Stimulated activated CD4-positive, alpha-beta T cell treated with anti-CD3 and anti-CD28 coated beads, TNF-alpha, amount 100 ng/mL, for 48 hours (primary cell): ENCODE measurements at regions not wholly inside any gene's neighbourhood (a gene's known extent, or its start where the extent isn't known, plus 50 kb on each side); places are given as distances from the start of the nearest gene placed in this dataset.
"Not testable (repeated sequence)": the region's sequence is repeated elsewhere in the genome, so short reads cannot be mapped to it uniquely, and the experiment has no call there.

Source experiments
- DNase-seq, 3 donors: peaks; one replicate each; pipeline ENCODE4 v3.0.0-alpha.2; 2020; ENCODE audit warnings: low read depth in 3 of 3

GRCh38 chr14:83981676-83982258, 1548.2 kb upstream of the FLRT2 start:
- DNase-seq, result not testable (repeated sequence)

DNA sequence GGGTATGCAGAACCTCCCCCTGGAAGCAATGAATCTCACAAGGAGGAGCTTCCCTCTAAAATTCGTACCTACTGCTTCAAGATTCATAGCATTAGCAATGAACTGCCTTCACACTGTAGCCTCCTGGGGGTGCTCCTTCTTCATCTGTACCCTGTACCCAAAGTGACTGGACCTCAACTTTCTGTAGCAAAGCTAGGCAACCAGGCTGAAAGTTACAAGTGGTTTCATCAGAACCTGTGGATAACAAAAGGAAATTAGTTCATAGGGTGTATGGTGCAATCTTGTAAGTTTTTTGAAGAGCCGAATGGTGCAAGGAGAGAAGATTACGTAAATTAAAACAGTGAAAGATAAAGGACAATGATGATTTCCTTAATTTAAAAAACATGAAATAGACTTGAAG, 1541.7 kb upstream of the FLRT2 start:
- no peak for DNase-seq

GRCh38 chr14:83991666-83992065, 1538.3 kb upstream of the FLRT2 start:
- no peak for DNase-seq

DNA sequence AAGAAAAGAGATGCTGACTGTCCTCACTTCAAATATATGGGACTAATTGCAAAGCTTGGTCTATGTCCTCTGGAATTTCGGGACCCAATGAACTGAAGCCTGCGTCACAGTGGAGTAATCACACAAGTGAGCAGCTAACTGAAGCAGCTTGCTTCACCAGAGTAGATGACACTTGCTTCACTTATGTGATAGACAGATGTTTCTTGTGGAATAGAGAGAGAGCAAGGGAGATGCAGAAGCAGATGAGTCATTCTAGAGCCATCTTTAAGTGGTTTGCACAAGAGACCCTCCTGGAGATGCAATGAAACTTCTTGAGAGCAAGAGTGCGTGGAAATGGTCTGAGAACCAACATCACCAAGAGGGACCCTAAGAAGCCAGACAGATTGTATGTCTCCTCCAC, 1537.1 kb upstream of the FLRT2 start:
- no peak for DNase-seq

DNA sequence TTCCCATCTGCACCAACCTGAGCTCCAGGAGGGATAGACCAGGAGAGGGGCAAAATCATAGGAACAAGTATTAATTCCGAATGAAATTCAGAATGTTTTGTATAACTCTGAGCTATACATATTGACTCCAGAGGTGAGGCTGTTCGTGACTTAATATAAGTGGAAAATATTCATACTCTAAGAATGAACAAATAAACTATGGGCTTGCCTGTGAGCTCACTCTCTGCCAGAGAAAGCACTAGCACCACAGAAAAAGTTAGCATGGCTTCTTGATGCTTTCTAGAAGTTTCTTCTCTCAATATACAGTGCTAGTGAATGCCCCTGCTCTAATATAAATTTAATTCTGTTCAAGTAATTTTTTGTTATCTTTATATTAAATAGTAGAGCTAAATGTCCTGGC, 1536.4 kb upstream of the FLRT2 start:
- DNase-seq, result no peak

GRCh38 chr14:83994020-83994419, 1535.9 kb upstream of the FLRT2 start:
- DNase-seq, result no peak

DNA sequence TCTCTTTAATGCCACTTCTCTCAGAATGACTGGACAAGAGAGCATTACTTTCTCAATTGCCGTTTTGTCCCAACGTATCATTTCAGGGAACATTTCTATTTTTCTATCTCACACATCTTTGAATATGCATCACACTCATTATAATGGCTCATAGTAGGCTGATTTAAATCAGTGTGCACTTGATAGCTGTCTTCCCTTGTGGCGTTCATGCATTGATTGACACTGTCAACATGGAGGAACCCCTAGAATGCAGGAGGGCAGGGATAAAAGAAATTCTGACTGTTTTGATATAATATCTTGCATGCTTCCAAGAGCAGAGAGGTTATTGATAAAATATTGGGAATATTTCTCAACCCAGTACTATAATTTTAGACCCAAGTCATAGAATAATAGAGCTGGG, 1528.9 kb upstream of the FLRT2 start:
- no peak for DNase-seq

DNA sequence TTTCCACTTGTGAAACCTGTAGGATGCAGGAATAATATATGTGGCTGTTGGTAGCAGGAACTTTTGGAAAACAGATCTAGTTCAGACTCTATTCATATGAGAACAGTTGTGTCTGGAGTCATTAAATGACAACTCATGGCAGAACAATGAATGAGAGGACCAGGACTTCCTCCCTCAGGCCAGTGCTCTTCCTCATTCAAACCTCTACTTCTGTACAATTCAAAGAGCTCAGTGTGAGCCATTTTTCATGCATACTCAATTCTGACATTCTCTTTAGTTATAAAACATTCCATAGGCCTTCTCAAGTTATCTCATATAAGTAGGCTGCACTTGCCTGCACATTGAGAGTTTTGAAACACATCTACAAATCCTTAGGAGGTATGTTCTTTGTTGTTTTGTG, 1526.6 kb upstream of the FLRT2 start:
- no peak for DNase-seq

DNA sequence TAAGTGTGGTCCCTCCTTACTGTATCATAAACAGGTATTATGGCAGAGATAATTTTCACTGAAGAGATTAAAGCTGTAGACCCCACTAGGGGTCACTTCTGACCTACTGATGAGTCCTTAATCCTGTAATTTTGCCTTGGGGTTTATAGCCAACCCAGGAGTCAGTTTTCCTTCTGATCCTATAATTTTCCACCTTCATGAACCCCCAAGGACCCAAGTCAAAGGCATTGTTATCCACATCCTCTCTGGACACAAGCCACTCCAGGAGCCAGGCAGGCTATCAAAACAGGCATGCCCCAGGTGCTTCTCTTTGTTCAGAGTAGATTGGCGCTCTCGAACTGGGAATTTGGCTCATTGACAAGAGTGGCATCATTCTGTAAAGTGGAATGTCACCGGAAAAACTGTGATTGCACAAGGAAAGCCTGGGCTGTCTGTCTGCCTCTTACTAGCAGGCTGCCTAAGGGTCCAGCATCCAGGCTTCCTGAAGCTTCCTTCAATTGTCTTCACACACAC, 1523.2 kb upstream of the FLRT2 start:
- DNase-seq, result no peak

DNA sequence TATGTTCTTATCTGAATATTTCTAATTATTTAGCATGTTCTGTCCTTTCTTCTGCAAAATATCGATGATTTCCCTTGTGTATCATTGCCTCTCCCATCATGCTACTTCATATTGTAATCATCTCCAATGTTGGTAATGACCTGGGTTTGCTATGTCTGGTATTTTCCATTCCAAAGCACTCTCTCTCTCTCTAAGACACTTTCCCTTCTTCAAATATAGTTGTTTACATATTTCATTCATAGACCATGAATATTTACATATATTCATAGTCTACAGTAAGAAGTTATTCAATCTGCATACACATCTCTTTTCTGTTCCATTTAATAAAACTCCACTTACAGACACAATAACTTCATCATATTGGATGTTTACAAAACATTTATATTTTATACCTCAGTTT, 1516.5 kb upstream of the FLRT2 start:
- no peak for DNase-seq

DNA sequence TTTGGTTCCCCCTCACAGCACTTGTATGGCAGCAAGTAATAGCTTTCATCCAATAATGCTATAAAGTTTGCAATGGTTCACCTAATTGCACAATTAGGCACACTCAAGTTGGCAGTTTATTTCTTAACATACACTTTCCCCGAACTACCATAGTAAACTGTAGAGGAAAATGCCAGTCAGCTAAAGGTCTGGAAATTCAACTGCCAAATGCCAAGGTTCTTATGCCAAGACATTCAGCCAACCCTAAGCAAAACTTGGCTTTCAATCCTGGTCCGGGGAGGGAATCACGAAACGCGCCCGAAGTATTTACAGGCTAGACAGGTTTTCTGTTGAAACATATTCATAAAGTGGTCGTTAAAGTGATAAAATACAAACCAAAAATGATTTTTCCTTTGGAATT, 1512.4 kb upstream of the FLRT2 start:
- DNase-seq, result no peak

- DNase-seq, result no peak
Observed at GRCh38 chr14:84021433-84021832, 1508.5 kb upstream of the FLRT2 start.

GRCh38 chr14:84024231-84024820, 1505.6 kb upstream of the FLRT2 start:
- no peak for DNase-seq

GRCh38 chr14:84025106-84026012, 1504.6 kb upstream of the FLRT2 start:
- no peak for DNase-seq

DNA sequence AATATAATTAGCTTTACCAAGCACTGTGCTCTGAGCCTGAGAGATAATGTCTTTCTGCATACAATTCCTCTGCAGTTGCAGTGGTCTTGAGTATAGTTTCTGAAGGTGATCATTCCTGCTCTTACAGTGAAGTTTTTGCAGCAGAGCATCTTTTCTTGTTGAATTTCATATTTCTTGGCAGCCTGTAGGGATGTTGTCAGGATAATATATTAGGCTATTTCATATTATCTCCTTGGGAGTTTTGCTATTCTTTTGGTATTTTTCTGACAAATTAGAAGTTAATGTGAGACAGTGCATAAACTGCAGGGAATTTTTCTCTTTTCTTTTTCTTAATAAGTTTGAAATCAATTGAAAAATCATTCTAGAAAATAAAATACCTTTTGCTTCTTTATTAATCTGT, 1502.6 kb upstream of the FLRT2 start:
- DNase-seq, result no peak

- no peak for DNase-seq
Observed at GRCh38 chr14:84028080-84028604, 1501.8 kb upstream of the FLRT2 start.

DNA sequence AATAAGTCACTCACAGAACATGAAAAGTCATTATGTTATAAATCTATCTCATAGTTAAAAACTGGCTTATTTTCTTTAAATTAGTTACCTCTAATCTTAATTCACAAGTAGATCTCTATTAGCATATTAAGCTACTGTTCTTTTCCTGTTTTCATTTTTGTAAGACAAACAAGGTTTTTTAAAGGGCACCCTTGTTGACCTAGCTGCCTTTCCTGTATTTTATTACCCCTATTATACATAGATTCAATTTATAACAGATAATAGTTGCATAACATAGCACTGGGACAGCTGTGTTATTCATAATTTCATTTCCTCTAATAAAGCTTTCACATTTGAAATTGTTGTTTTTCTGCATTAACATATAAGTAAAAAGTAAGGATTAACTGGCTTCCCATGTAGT, 1500.7 kb upstream of the FLRT2 start:
- DNase-seq, result no peak

- no peak for DNase-seq
Observed at GRCh38 chr14:84029720-84030119, 1500.2 kb upstream of the FLRT2 start.

DNA sequence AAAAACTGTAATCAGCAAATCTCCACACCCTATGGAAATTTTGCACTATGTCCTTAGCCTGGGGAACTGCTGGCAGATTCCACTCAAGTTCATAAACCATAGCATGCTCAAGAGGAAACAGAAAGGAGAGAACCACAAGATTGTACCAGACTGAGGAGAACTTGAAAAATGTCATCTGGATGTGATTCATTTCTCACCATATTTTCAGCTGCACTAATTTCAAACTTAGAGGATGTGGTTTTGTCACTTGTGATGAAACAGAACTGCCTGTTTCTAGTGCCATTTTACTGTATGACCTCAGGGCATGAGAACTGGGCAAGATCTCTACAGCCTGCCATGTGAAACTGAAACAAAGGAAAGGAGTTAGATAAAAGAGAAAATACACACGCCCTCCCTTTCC, 1493.1 kb upstream of the FLRT2 start:
- DNase-seq, result no peak

- no peak for DNase-seq
Observed at GRCh38 chr14:84037593-84037992, 1492.4 kb upstream of the FLRT2 start.

- no peak for DNase-seq
Observed at GRCh38 chr14:84040101-84040500, 1489.8 kb upstream of the FLRT2 start.

DNA sequence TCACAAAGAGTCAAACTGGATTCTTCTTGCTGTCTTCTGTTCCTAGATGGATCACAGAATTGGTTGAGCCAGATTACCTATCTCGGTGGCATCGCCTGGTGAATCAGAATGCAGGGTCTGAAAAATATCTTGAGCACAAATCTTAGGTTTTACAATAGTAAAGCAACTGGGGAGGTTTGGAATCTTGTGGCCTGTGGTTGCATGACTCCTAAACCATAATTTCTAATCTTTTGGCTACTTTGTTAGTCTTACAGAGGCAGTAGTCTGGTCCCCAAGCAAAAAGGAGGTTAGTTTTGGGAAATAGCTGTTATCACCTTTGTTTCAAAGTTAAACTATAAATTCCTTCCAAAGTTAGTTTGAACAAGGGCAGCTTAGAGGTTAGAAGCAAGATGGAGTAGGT, 1488.5 kb upstream of the FLRT2 start:
- no peak for DNase-seq

DNA sequence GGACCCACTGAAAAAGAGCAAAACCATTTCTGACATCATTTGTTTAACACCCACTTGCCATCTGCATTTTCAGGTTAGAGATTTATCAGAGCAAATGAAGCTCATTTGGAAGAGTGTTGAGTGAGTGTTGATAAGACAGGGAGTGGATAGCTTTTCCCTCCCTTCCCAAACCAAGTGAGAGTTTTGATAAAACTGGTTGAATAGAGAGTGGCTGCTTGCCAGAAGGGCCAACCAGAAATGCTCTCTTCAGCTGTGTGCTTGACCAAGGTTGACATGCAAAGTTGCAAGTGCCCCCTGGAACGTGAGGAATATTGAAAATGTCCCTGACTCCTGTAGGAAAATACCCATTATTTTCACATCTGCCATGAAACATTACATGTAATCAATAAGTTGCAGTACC, 1487.0 kb upstream of the FLRT2 start:
- no peak for DNase-seq
